Hepatocyte (in vitro differentiated cells): ENCODE measurements at regions not wholly inside any gene's neighbourhood (a gene's known extent, or its start where the extent isn't known, plus 50 kb on each side); places are given as distances from the start of the nearest gene placed in this dataset.

ENCODE experiments used
- CTCF ChIP-seq: fragments of 200-600 bp; sonication (generic); IDR thresholded peaks from 2 replicates; pipeline ENCODE4 v1.5.1; 2016; ENCODE audit warnings: antibody characterized with exemption, mild to moderate bottlenecking; ENCODE audit not compliant: poor library complexity
- EZH2 ChIP-seq: fragments of 200-600 bp; sonication (generic); IDR thresholded peaks from 2 replicates; pipeline ENCODE4 v1.6.1; 2016; ENCODE audit warnings: antibody characterized with exemption, mild to moderate bottlenecking, borderline replicate concordance
- EZH2phosphoT487 ChIP-seq: fragments of 200-600 bp; sonication (generic); IDR thresholded peaks from one replicate; pipeline ENCODE4 v1.6.1; 2018; ENCODE audit warnings: antibody characterized with exemption, mild to moderate bottlenecking, low read depth, moderate library complexity; ENCODE audit not compliant: unreplicated experiment, severe bottlenecking

GRCh38 chr12:124160097-124160756 is 134.7 kb upstream of the RFLNA start:
- TF ChIP-seq CTCF (no peak), EZH2 (no peak), EZH2phosphoT487 (no peak)
